ENCODE measurements at regions not wholly inside any gene's neighbourhood (a gene's known extent, or its start where the extent isn't known, plus 50 kb on each side); places are given as distances from the start of the nearest gene placed in this dataset.

- TF ChIP-seq CTCF (conservative IDR thresholded peaks at IDR 0.05; ENCODE audit: low read length) (no peak), EZH2phosphoT487 (IDR thresholded peaks at IDR 0.05; ENCODE audit: borderline replicate concordance, low read depth, low read length) (no peak)
Observed at GRCh38 chr6:81896525-81897503, 144.3 kb upstream of the TENT5A start.

Measured in OCI-LY7 (cell line).